ENCODE measurements at regions not wholly inside any gene's neighbourhood (a gene's known extent, or its start where the extent isn't known, plus 50 kb on each side); places are given as distances from the start of the nearest gene placed in this dataset.
"Not testable (repeated sequence)": the region's sequence is repeated elsewhere in the genome, so short reads cannot be mapped to it uniquely, and the experiment has no call there.

- DNase-seq (no peak), ATAC-seq (no peak)
- intact Hi-C loops (cut with DNase I) = no loop called here
- H3K4me1 ChIP-seq (ENCODE audit: control insufficient read depth, insufficient read depth, low read length) = no peaks in the 10 kb centered on the region
- 67% methylated on average over 4 of the region's 4 CpGs for WGBS
- H3K27me3 ChIP-seq (ENCODE audit: control insufficient read depth, insufficient read depth) = no peaks in the 10 kb centered on the region
- no peak overlapping the region for H3K4me3 ChIP-seq (ENCODE audit: low read length)
- no peak overlapping the region for H3K27ac ChIP-seq (ENCODE audit: low read length)
- H3K9me3 ChIP-seq (ENCODE audit: control insufficient read depth, low read length) = no peaks in the 10 kb centered on the region
These were observed 409.3 kb downstream of the AGTPBP1 start for GRCh38 chr9:85332487-85332886.

GRCh38 chr9:85331626-85332025, 410.1 kb downstream of the AGTPBP1 start:
- no peak for ATAC-seq
- H3K4me3 ChIP-seq (ENCODE audit: low read length) = no peak overlapping the region
- H3K27me3 ChIP-seq (ENCODE audit: control insufficient read depth, insufficient read depth) = no peaks in the 10 kb centered on the region
- no peak for DNase-seq
- H3K4me1 ChIP-seq (ENCODE audit: control insufficient read depth, insufficient read depth, low read length) = no peaks in the 10 kb centered on the region
- no peaks in the 10 kb centered on the region for H3K9me3 ChIP-seq (ENCODE audit: control insufficient read depth, low read length)
- intact Hi-C loops (cut with DNase I) = no loop called here
- 16% methylated on average over 1 of the region's 1 CpG for WGBS
- H3K27ac ChIP-seq (ENCODE audit: low read length) = no peak overlapping the region

- intact Hi-C loops (cut with DNase I) = no loop called here
- no peaks in the 10 kb centered on the region for H3K9me3 ChIP-seq (ENCODE audit: control insufficient read depth, low read length)
- H3K4me3 ChIP-seq (ENCODE audit: low read length) = no peak overlapping the region
- H3K27me3 ChIP-seq (ENCODE audit: control insufficient read depth, insufficient read depth) = no peaks in the 10 kb centered on the region
- no peak overlapping the region for H3K27ac ChIP-seq (ENCODE audit: low read length)
- WGBS = 71% methylated on average over 4 of the region's 4 CpGs
- H3K4me1 ChIP-seq (ENCODE audit: control insufficient read depth, insufficient read depth, low read length) = no peaks in the 10 kb centered on the region
- DNase-seq (no peak), ATAC-seq (no peak)
These were observed 419.2 kb downstream of the AGTPBP1 start for GRCh38 chr9:85322592-85322991.

- 64% methylated on average over 5 of the region's 5 CpGs for WGBS
- Histone ChIP-seq H3K27me3 (ENCODE audit: control insufficient read depth, insufficient read depth) (no peaks in the 10 kb centered on the region), H3K27ac (ENCODE audit: low read length) (no peak overlapping the region)
These were observed 420.2 kb downstream of the AGTPBP1 start for GRCh38 chr9:85321561-85321960.

GRCh38 chr9:85319936-85320656, 421.7 kb downstream of the AGTPBP1 start:
- Histone ChIP-seq H3K4me3 (ENCODE audit: low read length) (no peak overlapping the region), H3K9me3 (ENCODE audit: control insufficient read depth, low read length) (no peaks in the 10 kb centered on the region), H3K27ac (ENCODE audit: low read length) (no peak overlapping the region), H3K4me1 (ENCODE audit: control insufficient read depth, insufficient read depth, low read length) (no peaks in the 10 kb centered on the region), H3K27me3 (ENCODE audit: control insufficient read depth, insufficient read depth) (no peaks in the 10 kb centered on the region)
- ATAC-seq = no peak
- 80% methylated on average over 2 of the region's 2 CpGs for WGBS
- intact Hi-C loops (cut with DNase I) = no loop called here
- no peak for DNase-seq

More at GRCh38 chr9:85321561-85321960, 420.2 kb downstream of the AGTPBP1 start:
- Histone ChIP-seq H3K9me3 (ENCODE audit: control insufficient read depth, low read length) (no peaks in the 10 kb centered on the region), H3K4me3 (ENCODE audit: low read length) (no peak overlapping the region), H3K4me1 (ENCODE audit: control insufficient read depth, insufficient read depth, low read length) (no peaks in the 10 kb centered on the region)
- DNase-seq = no peak
- ATAC-seq = no peak
- intact Hi-C loops (cut with DNase I) = no loop called here

GRCh38 chr9:85315535-85315934, 426.2 kb downstream of the AGTPBP1 start:
- H3K4me3 ChIP-seq (ENCODE audit: low read length); H3K4me1 ChIP-seq (ENCODE audit: control insufficient read depth, insufficient read depth, low read length); DNase-seq; H3K27me3 ChIP-seq (ENCODE audit: control insufficient read depth, insufficient read depth); ATAC-seq; intact Hi-C loops (cut with DNase I); H3K9me3 ChIP-seq (ENCODE audit: control insufficient read depth, low read length); H3K27ac ChIP-seq (ENCODE audit: low read length): not testable (repeated sequence)
- WGBS = 83% methylated on average over 2 of the region's 2 CpGs

GRCh38 chr9:85310573-85310972, 431.2 kb downstream of the AGTPBP1 start:
- ATAC-seq = no peak
- H3K27me3 ChIP-seq (ENCODE audit: control insufficient read depth, insufficient read depth) = no peaks in the 10 kb centered on the region
- intact Hi-C loops (cut with DNase I) = no loop called here
- H3K9me3 ChIP-seq (ENCODE audit: control insufficient read depth, low read length) = no peaks in the 10 kb centered on the region
- H3K4me3 ChIP-seq (ENCODE audit: low read length) = no peak overlapping the region
- H3K4me1 ChIP-seq (ENCODE audit: control insufficient read depth, insufficient read depth, low read length) = no peaks in the 10 kb centered on the region
- H3K27ac ChIP-seq (ENCODE audit: low read length) = no peak overlapping the region
- DNase-seq = no peak

- 76% methylated on average over 4 of the region's 4 CpGs for WGBS
- Histone ChIP-seq H3K9me3 (ENCODE audit: control insufficient read depth, low read length) (no peaks in the 10 kb centered on the region), H3K4me1 (ENCODE audit: control insufficient read depth, insufficient read depth, low read length) (no peaks in the 10 kb centered on the region), H3K27me3 (ENCODE audit: control insufficient read depth, insufficient read depth) (no peaks in the 10 kb centered on the region), H3K27ac (ENCODE audit: low read length) (no peak overlapping the region), H3K4me3 (ENCODE audit: low read length) (no peak overlapping the region)
- intact Hi-C loops (cut with DNase I) = no loop called here
- ATAC-seq (peak in 1 of 2 donors; percentile 11), DNase-seq (no peak)
These were observed 438.0 kb downstream of the AGTPBP1 start for GRCh38 chr9:85303757-85304134.

- no peak overlapping the region for H3K27ac ChIP-seq (ENCODE audit: low read length)
- ATAC-seq = peak in 1 of 2 donors; percentile 47
- 65% methylated on average over 7 of the region's 7 CpGs for WGBS
- no peak for DNase-seq
- H3K4me1 ChIP-seq (ENCODE audit: control insufficient read depth, insufficient read depth, low read length) = no peaks in the 10 kb centered on the region
- no peaks in the 10 kb centered on the region for H3K27me3 ChIP-seq (ENCODE audit: control insufficient read depth, insufficient read depth)
- intact Hi-C loops (cut with DNase I) = no loop called here
- no peaks in the 10 kb centered on the region for H3K9me3 ChIP-seq (ENCODE audit: control insufficient read depth, low read length)
- no peak overlapping the region for H3K4me3 ChIP-seq (ENCODE audit: low read length)
These were observed 438.6 kb downstream of the AGTPBP1 start for GRCh38 chr9:85302938-85303756.

- no peaks in the 10 kb centered on the region for H3K27me3 ChIP-seq (ENCODE audit: control insufficient read depth, insufficient read depth)
- 82% methylated on average over 4 of the region's 4 CpGs for whole genome bisulfite sequencing
- H3K27ac ChIP-seq (ENCODE audit: low read length) = no peak overlapping the region
- H3K9me3 ChIP-seq (ENCODE audit: control insufficient read depth, low read length) = peaks cover 2% of the 10 kb centered on the region
- no peaks in the 10 kb centered on the region for H3K4me1 ChIP-seq (ENCODE audit: control insufficient read depth, insufficient read depth, low read length)
- H3K4me3 ChIP-seq (ENCODE audit: low read length) = no peak overlapping the region
- ATAC-seq (no peak), DNase-seq (no peak)
- intact Hi-C loops (cut with DNase I) = no loop called here
These were observed 443.3 kb downstream of the AGTPBP1 start for GRCh38 chr9:85298499-85298898.

GRCh38 chr9:85295244-85295643, 446.5 kb downstream of the AGTPBP1 start:
- H3K27ac ChIP-seq (ENCODE audit: low read length); H3K27me3 ChIP-seq (ENCODE audit: control insufficient read depth, insufficient read depth); ATAC-seq; H3K4me3 ChIP-seq (ENCODE audit: low read length); intact Hi-C loops (cut with DNase I); DNase-seq; H3K9me3 ChIP-seq (ENCODE audit: control insufficient read depth, low read length); H3K4me1 ChIP-seq (ENCODE audit: control insufficient read depth, insufficient read depth, low read length): not testable (repeated sequence)
- WGBS = 67% methylated on average over 5 of the region's 5 CpGs
